HuH-7 (cell line): ENCODE measurements at regions not wholly inside any gene's neighbourhood (a gene's known extent, or its start where the extent isn't known, plus 50 kb on each side); places are given as distances from the start of the nearest gene placed in this dataset.

Source experiments
- DNase-seq: peaks from one replicate; pipeline ENCODE4 v3.0.0; 2011; ENCODE audit warnings: low spot score

GRCh38 chr11:127643268-127644058 is 642.9 kb upstream of the KIRREL3 start:
- no peak for DNase-seq

GRCh38 chr11:127640561-127641451 is 640.2 kb upstream of the KIRREL3 start:
- DNase-seq, result no peak

GRCh38 chr11:127639916-127640315 is 639.3 kb upstream of the KIRREL3 start:
- DNase-seq, result no peak

- no peak for DNase-seq
Measured at GRCh38 chr11:127632976-127633680, 632.6 kb upstream of the KIRREL3 start.

GRCh38 chr11:127632546-127632945 is 632.0 kb upstream of the KIRREL3 start:
- DNase-seq, result no peak

- DNase-seq, result no peak
Measured at GRCh38 chr11:127631974-127632373, 631.4 kb upstream of the KIRREL3 start.

GRCh38 chr11:127629200-127629599 is 628.6 kb upstream of the KIRREL3 start:
- DNase-seq, result no peak

GRCh38 chr11:127628458-127628785 is 627.9 kb upstream of the KIRREL3 start:
- DNase-seq, result no peak

GRCh38 chr11:127627629-127628457 is 627.3 kb upstream of the KIRREL3 start:
- no peak for DNase-seq

GRCh38 chr11:127627204-127627603 is 626.6 kb upstream of the KIRREL3 start:
- DNase-seq, result no peak

- DNase-seq, result no peak
Measured at GRCh38 chr11:127625402-127625801, 624.8 kb upstream of the KIRREL3 start.

- no peak for DNase-seq
Measured at GRCh38 chr11:127624306-127624856, 623.8 kb upstream of the KIRREL3 start.

- DNase-seq, result no peak
Measured at GRCh38 chr11:127622686-127623085, 622.1 kb upstream of the KIRREL3 start.

GRCh38 chr11:127620671-127621070 is 620.1 kb upstream of the KIRREL3 start:
- no peak for DNase-seq

- DNase-seq, result no peak
Measured at GRCh38 chr11:127619946-127620345, 619.4 kb upstream of the KIRREL3 start.

GRCh38 chr11:127618721-127619120 is 618.2 kb upstream of the KIRREL3 start:
- no peak for DNase-seq

GRCh38 chr11:127616158-127616557 is 615.6 kb upstream of the KIRREL3 start:
- no peak for DNase-seq

- no peak for DNase-seq
Measured at GRCh38 chr11:127612607-127613006, 612.0 kb upstream of the KIRREL3 start.

- DNase-seq, result no peak
Measured at GRCh38 chr11:127609025-127609773, 608.6 kb upstream of the KIRREL3 start.

- no peak for DNase-seq
Measured at GRCh38 chr11:127607487-127608085, 607.0 kb upstream of the KIRREL3 start.
